OCI-LY1 (cell line): ENCODE measurements at regions not wholly inside any gene's neighbourhood (a gene's known extent, or its start where the extent isn't known, plus 50 kb on each side); places are given as distances from the start of the nearest gene placed in this dataset.

Source experiments
- H2AFZ ChIP-seq: fragments of 200-600 bp; sonication (generic), shearing (Covaris generic); 2 replicates; pipeline ENCODE4 v1.6.0; 2014; ENCODE audit warnings: antibody characterized with exemption, mild to moderate bottlenecking, low read length
- H3F3A ChIP-seq: fragments of 200-600 bp; sonication (generic), shearing (Covaris generic); 2 replicates; pipeline ENCODE4 v1.6.0; 2014; ENCODE audit warnings: mild to moderate bottlenecking, antibody characterized with exemption, low read length, moderate library complexity; ENCODE audit not compliant: insufficient read depth
- H3K27ac ChIP-seq: fragments of 200-600 bp; sonication (generic); 2 replicates; pipeline ENCODE4 v1.5.1; 2014; ENCODE audit warnings: low read length, mixed run types, mild to moderate bottlenecking, low read depth; ENCODE audit not compliant: poor library complexity, severe bottlenecking
- H3K27me3 ChIP-seq: fragments of 200-600 bp; sonication (generic); 2 replicates; pipeline ENCODE4 v1.6.0; 2014; ENCODE audit warnings: antibody characterized with exemption, mild to moderate bottlenecking, low read length, moderate library complexity; ENCODE audit not compliant: insufficient read depth
- H3K36me3 ChIP-seq: fragments of 200-600 bp; sonication (generic); 2 replicates; pipeline ENCODE4 v1.6.1; 2014; ENCODE audit warnings: mild to moderate bottlenecking, antibody characterized with exemption, low read length, moderate library complexity, mixed read lengths; ENCODE audit not compliant: insufficient read depth
- H3K4me1 ChIP-seq: fragments of 200-600 bp; sonication (generic); 2 replicates; pipeline ENCODE4 v1.5.1; 2014; ENCODE audit warnings: mild to moderate bottlenecking, low read length, moderate library complexity; ENCODE audit not compliant: insufficient read depth, severe bottlenecking
- H3K4me2 ChIP-seq: fragments of 200-600 bp; sonication (generic), shearing (Covaris generic); 2 replicates; pipeline ENCODE4 v1.6.1; 2014; ENCODE audit warnings: low read length
- H3K4me3 ChIP-seq: fragments of 200-600 bp; sonication (generic); 2 replicates; pipeline ENCODE4 v1.5.1; 2014; ENCODE audit warnings: low read length, low read depth, mild to moderate bottlenecking, mixed read lengths; ENCODE audit not compliant: poor library complexity, severe bottlenecking
- H3K79me2 ChIP-seq: fragments of 200-600 bp; shearing (Covaris generic); 2 replicates; pipeline ENCODE4 v1.6.1; 2016; ENCODE audit warnings: mixed run types, low read length, mixed read lengths; ENCODE audit not compliant: insufficient read depth
- H3K9ac ChIP-seq: fragments of 200-600 bp; sonication (generic), shearing (Covaris generic); 2 replicates; pipeline ENCODE4 v1.6.1; 2014; ENCODE audit warnings: mild to moderate bottlenecking, low read length, mixed read lengths
- H3K9me2 ChIP-seq: fragments of 200-600 bp; sonication (generic), shearing (Covaris generic); 2 replicates; pipeline ENCODE4 v1.6.1; 2014; ENCODE audit warnings: low read depth, mild to moderate bottlenecking, low read length, mixed read lengths
- H3K9me3 ChIP-seq: fragments of 200-600 bp; shearing (Covaris generic); 2 replicates; pipeline ENCODE4 v1.6.1; 2014; ENCODE audit warnings: low read length, mixed read lengths
- H4K20me1 ChIP-seq: fragments of 200-600 bp; sonication (generic), shearing (Covaris generic); 2 replicates; pipeline ENCODE4 v1.6.0; 2016; ENCODE audit warnings: mild to moderate bottlenecking, low read length; ENCODE audit not compliant: insufficient read depth
- EZH2 ChIP-seq: fragments of 200-600 bp; sonication (generic), shearing (Covaris generic); IDR thresholded peaks from 2 replicates; pipeline ENCODE4 v1.8.0; 2017; ENCODE audit warnings: borderline replicate concordance, mixed run types, mild to moderate bottlenecking, antibody characterized with exemption, low read length, moderate library complexity, mixed read lengths
- TF ChIP-seq, protein P1 (sequence below): fragments of 200-600 bp; sonication (generic), shearing (Covaris generic); IDR thresholded peaks from 2 replicates; pipeline ENCODE4 v1.5.1; 2017; ENCODE audit warnings: mild to moderate bottlenecking, antibody characterized with exemption, low read length, moderate library complexity, mixed read lengths

DNA sequence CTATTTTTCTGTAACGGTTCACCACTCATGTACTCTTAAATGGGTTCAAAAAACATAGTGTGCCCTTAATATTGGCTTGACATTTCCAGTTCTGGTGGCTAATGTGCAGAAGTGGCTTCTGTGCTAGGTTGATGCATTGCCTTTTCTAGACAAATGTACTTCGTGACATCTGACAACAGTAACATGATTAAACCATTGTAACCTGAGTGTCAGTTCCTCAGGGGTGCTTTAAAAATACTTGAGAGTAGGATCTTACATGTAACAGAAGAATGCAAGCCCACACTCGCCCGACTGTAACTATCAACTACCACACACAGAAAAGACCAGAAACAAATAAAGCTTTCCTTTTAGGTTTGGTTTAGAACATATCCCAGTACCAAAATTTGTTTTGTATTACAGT lies 393.4 kb upstream of the NFE2L3 start:
- no peaks in the 10 kb centered on the region for H3K9me2 ChIP-seq
- TF ChIP-seq, protein P1, sequence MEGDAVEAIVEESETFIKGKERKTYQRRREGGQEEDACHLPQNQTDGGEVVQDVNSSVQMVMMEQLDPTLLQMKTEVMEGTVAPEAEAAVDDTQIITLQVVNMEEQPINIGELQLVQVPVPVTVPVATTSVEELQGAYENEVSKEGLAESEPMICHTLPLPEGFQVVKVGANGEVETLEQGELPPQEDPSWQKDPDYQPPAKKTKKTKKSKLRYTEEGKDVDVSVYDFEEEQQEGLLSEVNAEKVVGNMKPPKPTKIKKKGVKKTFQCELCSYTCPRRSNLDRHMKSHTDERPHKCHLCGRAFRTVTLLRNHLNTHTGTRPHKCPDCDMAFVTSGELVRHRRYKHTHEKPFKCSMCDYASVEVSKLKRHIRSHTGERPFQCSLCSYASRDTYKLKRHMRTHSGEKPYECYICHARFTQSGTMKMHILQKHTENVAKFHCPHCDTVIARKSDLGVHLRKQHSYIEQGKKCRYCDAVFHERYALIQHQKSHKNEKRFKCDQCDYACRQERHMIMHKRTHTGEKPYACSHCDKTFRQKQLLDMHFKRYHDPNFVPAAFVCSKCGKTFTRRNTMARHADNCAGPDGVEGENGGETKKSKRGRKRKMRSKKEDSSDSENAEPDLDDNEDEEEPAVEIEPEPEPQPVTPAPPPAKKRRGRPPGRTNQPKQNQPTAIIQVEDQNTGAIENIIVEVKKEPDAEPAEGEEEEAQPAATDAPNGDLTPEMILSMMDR = no peak
- no peak for TF ChIP-seq EZH2
- H3K27me3 ChIP-seq = no peaks in the 10 kb centered on the region
- H3K9me3 ChIP-seq = no peaks in the 10 kb centered on the region
- H2AFZ ChIP-seq = no peak overlapping the region
- H3K4me1 ChIP-seq = no peaks in the 10 kb centered on the region
- no peaks in the 10 kb centered on the region for H3K36me3 ChIP-seq
- H3F3A ChIP-seq = no peaks in the 10 kb centered on the region
- H3K4me3 ChIP-seq = no peak overlapping the region
- H3K27ac ChIP-seq = no peak overlapping the region
- no peaks in the 10 kb centered on the region for H4K20me1 ChIP-seq
- no peak overlapping the region for H3K4me2 ChIP-seq
- H3K79me2 ChIP-seq = no peaks in the 10 kb centered on the region
- H3K9ac ChIP-seq = no peak overlapping the region

DNA sequence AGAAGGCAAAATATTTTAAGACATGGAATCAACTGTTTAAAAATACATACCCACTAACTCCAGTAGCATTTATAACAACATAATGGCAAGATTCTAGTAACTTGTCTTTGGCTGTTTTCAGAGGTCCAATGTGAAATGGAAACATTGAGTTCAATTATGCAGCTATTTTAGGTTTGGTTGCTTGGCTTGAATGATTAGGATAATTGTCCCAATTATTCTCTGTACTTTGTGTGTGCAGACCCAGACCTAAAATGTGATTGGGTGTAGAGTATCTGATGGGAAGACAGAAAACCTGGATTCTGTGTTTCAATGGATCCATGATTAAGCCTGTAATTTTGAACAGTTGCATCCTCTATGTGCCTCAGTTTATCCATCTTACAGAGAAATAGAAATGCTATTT lies 392.7 kb upstream of the NFE2L3 start:
- Histone ChIP-seq H3K9ac (no peak overlapping the region), H4K20me1 (no peaks in the 10 kb centered on the region), H3K27me3 (no peaks in the 10 kb centered on the region), H3K9me2 (no peaks in the 10 kb centered on the region), H3K4me3 (no peak overlapping the region), H3F3A (no peaks in the 10 kb centered on the region), H3K9me3 (no peaks in the 10 kb centered on the region), H3K36me3 (no peaks in the 10 kb centered on the region), H2AFZ (no peak overlapping the region), H3K79me2 (no peaks in the 10 kb centered on the region), H3K27ac (no peak overlapping the region), H3K4me1 (no peaks in the 10 kb centered on the region), H3K4me2 (no peak overlapping the region)
- TF ChIP-seq, protein P1 = no peak
- TF ChIP-seq EZH2 = no peak

DNA sequence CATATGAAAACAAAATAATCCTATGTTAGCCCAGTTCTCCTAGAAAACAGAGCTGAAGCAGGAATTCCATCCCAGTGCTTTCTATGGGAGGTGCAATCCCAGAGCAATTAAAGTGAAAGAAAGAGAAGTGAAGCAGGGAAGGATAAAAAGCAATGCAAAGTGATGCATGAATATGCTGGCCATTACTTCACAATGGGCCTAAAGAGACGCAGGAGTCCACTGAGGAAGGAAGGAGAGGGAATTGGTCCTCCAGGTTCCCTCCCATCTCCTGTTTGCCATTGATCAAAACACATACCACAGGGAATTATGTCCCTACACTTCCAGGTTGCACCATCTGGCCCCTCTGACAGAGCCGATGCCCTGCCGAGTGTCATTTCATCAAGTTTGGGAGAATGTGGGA lies 392.2 kb upstream of the NFE2L3 start:
- Histone ChIP-seq H3K4me2 (no peak overlapping the region), H3K9me2 (no peaks in the 10 kb centered on the region), H4K20me1 (no peaks in the 10 kb centered on the region), H3K9me3 (no peaks in the 10 kb centered on the region), H3K36me3 (no peaks in the 10 kb centered on the region), H2AFZ (no peak overlapping the region), H3K4me1 (no peaks in the 10 kb centered on the region), H3K27me3 (no peaks in the 10 kb centered on the region), H3K4me3 (no peak overlapping the region), H3K79me2 (no peaks in the 10 kb centered on the region), H3K9ac (no peak overlapping the region), H3K27ac (no peak overlapping the region), H3F3A (no peaks in the 10 kb centered on the region)
- no peak for TF ChIP-seq EZH2
- TF ChIP-seq, protein P1 = no peak
